Epithelial cell of esophagus (primary cell): ENCODE measurements at regions not wholly inside any gene's neighbourhood (a gene's known extent, or its start where the extent isn't known, plus 50 kb on each side); places are given as distances from the start of the nearest gene placed in this dataset.
A peak's percentile ranks its signal among the peaks of the same experiment; 100 is the strongest.

Experiments used
- DNase-seq: peaks from one replicate; pipeline ENCODE4 v3.0.0; 2010; ENCODE audit warnings: low read depth
- H3K4me3 ChIP-seq: 2 replicates; pipeline ENCODE4 v1.5.1; 2011; ENCODE audit warnings: mild to moderate bottlenecking, low read length, control low read depth
- TF ChIP-seq, protein P1 (sequence below): IDR thresholded peaks from 2 replicates; pipeline ENCODE4 v1.5.1; 2011; ENCODE audit warnings: low read depth, mild to moderate bottlenecking, low read length, control low read depth, inconsistent platforms; ENCODE audit not compliant: insufficient read depth; ENCODE audit errors: missing control alignments

DNA sequence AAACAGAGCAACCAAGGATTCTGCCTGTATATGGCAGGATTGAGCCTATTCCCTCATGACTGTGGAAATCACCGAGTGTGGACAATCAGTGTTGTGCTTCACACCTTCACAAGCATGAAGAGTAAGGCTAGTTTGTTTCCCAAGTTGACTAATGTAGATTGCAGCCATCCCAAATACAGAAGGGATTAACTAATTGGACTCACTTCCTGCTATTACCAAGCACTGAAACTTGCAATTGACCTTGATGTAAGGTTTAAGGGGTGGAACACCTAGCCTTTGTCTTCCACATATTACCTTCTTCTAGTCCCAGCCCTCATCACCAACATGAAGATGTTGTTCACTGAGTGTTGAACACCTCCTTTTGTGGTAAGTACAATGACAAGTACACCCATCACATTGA is 120.9 kb upstream of the RND3 start:
- DNase-seq, result peak; percentile 80
- TF ChIP-seq, protein P1, sequence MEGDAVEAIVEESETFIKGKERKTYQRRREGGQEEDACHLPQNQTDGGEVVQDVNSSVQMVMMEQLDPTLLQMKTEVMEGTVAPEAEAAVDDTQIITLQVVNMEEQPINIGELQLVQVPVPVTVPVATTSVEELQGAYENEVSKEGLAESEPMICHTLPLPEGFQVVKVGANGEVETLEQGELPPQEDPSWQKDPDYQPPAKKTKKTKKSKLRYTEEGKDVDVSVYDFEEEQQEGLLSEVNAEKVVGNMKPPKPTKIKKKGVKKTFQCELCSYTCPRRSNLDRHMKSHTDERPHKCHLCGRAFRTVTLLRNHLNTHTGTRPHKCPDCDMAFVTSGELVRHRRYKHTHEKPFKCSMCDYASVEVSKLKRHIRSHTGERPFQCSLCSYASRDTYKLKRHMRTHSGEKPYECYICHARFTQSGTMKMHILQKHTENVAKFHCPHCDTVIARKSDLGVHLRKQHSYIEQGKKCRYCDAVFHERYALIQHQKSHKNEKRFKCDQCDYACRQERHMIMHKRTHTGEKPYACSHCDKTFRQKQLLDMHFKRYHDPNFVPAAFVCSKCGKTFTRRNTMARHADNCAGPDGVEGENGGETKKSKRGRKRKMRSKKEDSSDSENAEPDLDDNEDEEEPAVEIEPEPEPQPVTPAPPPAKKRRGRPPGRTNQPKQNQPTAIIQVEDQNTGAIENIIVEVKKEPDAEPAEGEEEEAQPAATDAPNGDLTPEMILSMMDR, result no peak
- H3K4me3 ChIP-seq, result no peak overlapping the region

DNA sequence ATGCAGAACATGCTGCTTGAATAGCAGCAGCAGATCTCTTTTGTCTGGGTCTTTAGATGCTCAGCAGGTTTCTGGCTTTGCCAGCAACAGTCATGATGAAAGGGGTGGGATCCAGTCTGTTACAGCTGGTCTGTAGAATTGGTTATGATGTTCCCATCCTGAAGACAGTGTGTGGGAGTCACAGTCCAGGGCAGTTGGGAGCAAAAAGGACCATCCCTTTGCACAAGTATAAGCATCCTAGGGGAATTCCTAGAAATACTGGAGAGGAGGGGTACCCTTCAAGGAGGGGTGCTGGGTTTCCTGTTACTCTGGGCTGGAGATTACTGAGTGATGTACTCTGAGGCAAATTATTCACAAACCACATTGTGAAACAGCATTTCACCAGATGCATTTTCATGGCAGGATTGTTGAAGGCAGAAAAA is 119.9 kb upstream of the RND3 start:
- TF ChIP-seq, protein P1, result no peak
- DNase-seq, result peak; percentile 30

DNA sequence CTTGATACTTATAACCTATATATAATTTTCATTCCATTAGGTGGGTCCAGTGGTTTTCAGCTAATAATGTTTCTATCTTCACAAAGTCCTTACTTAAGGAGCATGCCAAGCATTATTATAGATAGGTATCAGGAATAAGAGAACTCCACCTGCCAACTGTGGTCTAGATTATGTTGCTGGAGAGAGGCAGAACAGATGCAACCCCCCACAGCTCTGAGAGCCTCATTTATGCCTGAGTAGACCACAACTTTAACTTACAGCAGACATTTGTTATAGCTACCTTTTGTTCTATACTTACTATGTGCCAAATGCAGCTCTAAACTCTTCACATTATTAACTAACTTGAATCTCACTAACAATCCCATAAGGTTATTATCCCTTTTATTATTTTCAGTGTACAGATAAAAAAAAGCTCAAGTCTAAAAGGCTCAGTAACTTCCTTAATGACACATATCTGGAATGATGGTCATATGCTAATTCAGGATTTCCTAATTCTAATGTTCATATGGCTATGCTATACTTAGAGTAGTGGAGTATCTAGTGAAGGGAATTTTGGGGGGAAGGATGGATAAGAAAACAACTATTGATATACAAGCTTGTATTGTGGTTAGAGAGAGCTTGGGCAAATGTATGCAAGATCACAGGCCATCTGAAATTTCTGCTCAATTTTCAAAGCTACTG is 119.1 kb upstream of the RND3 start:
- peak; percentile 63 for DNase-seq
- no peak overlapping the region for H3K4me3 ChIP-seq
- TF ChIP-seq, protein P1, result no peak

More for the DNA sequence above, 119.9 kb upstream of the RND3 start:
- H3K4me3 ChIP-seq, result no peak overlapping the region

DNA sequence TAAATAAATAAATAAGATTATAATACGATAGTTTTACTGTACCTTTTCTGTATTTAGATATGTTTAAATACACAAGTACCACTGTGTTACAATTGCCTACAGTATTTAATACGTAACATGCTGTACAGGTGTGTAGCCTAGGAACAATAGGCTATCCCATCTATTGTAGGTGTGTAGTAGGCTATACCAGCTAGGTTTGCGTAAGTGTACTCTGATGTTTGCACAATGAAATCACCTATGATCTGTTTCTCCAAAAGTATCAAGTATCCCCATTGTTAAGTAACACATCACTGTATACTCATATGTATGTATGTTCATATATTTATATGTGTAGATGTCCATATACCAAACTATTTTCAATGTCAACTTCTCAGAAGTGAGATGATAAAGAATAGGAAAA is 118.2 kb upstream of the RND3 start:
- TF ChIP-seq, protein P1, result no peak
- DNase-seq, result peak; percentile 86
- H3K4me3 ChIP-seq, result no peak overlapping the region

DNA sequence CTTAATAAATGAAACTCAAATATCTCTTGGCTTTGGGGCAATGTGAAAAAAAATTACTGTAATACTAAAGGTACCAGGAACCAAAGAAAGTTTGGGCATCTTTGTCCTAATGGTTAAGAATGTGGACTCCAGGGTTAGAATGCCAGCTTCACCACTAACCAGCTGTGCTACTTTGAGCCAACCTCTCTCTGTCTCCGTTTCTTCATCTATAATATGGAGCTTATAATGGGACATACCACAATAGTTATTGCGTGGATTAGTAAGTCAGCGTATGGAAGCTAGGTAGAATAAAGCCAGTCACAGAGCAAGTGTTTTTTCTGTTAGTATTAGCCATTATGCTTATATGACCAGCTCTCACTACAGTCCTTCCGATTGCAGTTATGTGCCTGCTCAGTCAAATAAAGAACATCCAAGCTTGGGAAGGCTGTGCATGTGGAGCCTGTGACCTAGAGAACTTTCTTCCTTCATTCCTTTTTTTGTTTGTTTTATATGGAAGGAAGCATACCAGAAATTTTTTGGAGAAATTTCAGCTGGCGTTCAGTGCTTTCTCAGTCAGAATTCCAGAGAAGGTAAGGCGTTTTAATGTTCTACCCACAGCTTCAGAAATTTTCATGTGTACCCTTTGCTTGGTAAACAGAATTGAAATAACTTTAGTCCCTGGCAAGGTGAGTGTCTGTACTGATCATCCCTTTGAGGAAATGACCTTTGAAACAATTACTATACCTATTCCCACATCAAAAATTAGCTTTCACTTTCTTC is 114.0 kb upstream of the RND3 start:
- H3K4me3 ChIP-seq, result no peak overlapping the region

DNA sequence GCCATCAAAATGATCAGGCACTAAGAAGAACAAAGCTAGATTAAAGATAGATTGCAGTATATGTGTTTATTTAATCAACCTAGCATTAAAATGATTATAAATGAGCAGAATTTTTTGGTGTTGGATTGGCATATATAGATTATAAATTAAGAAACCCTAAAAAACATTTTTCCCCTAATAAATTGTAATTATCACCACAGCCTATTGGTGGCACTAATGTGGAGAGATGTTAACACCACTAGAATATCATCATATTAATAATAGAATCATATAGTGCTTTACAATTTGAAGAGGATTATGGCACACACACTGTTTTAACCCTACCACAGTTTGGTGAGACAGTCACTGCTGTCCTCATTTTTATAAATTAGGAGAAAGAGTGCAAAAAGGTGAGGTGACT is 112.4 kb upstream of the RND3 start:
- H3K4me3 ChIP-seq, result no peak overlapping the region
- no peak for DNase-seq
- TF ChIP-seq, protein P1, result no peak

More for the DNA sequence above, 114.0 kb upstream of the RND3 start:
- DNase-seq, result no peak
- TF ChIP-seq, protein P1, result no peak
